NCI-H187 (cell line): ENCODE measurements at regions not wholly inside any gene's neighbourhood (a gene's known extent, or its start where the extent isn't known, plus 50 kb on each side); places are given as distances from the start of the nearest gene placed in this dataset.
"Not testable (repeated sequence)": the region's sequence is repeated elsewhere in the genome, so short reads cannot be mapped to it uniquely, and the experiment has no call there.

Experiments used
- DNase-seq, 2 experiments: peaks; one replicate each; lab custom pipeline; 2025; lab: John Stamatoyannopoulos, UW

- no peak for DNase-seq
These were observed 322.4 kb downstream of the TFAP2B start for GRCh38 chr6:51141080-51141479.

- DNase-seq: no peak
These were observed 329.1 kb downstream of the TFAP2B start for GRCh38 chr6:51147756-51148155.

- DNase-seq: no peak
These were observed 333.9 kb downstream of the TFAP2B start for GRCh38 chr6:51152594-51152993.

GRCh38 chr6:51153109-51153508 lies 334.4 kb downstream of the TFAP2B start:
- DNase-seq: no peak

GRCh38 chr6:51154925-51155324 lies 336.3 kb downstream of the TFAP2B start:
- DNase-seq: not testable (repeated sequence)

GRCh38 chr6:51159260-51159659 lies 340.6 kb downstream of the TFAP2B start:
- not testable (repeated sequence) for DNase-seq

GRCh38 chr6:51161752-51162151 lies 343.1 kb downstream of the TFAP2B start:
- DNase-seq: no peak

GRCh38 chr6:51163843-51164529 lies 345.3 kb downstream of the TFAP2B start:
- DNase-seq: no peak

GRCh38 chr6:51166914-51167313 lies 348.2 kb downstream of the TFAP2B start:
- no peak for DNase-seq

GRCh38 chr6:51167468-51167867 lies 348.8 kb downstream of the TFAP2B start:
- DNase-seq: no peak

- DNase-seq: no peak
These were observed 364.2 kb downstream of the TFAP2B start for GRCh38 chr6:51182827-51183226.

GRCh38 chr6:51184046-51184445 lies 365.4 kb downstream of the TFAP2B start:
- no peak for DNase-seq

GRCh38 chr6:51193163-51193562 lies 374.5 kb downstream of the TFAP2B start:
- not testable (repeated sequence) for DNase-seq

GRCh38 chr6:51199105-51199552 lies 380.5 kb downstream of the TFAP2B start:
- DNase-seq: no peak

- DNase-seq: no peak
These were observed 381.1 kb downstream of the TFAP2B start for GRCh38 chr6:51199733-51200260.

GRCh38 chr6:51200676-51201075 lies 382.0 kb downstream of the TFAP2B start:
- no peak for DNase-seq

GRCh38 chr6:51202653-51203052 lies 384.0 kb downstream of the TFAP2B start:
- DNase-seq: not testable (repeated sequence)

- DNase-seq: no peak
These were observed 384.8 kb downstream of the TFAP2B start for GRCh38 chr6:51203504-51203903.

GRCh38 chr6:51206686-51207085 lies 388.0 kb downstream of the TFAP2B start:
- DNase-seq: not testable (repeated sequence)

- no peak for DNase-seq
These were observed 391.0 kb downstream of the TFAP2B start for GRCh38 chr6:51209651-51210050.

- no peak for DNase-seq
These were observed 395.1 kb downstream of the TFAP2B start for GRCh38 chr6:51213811-51214210.

- no peak for DNase-seq
These were observed 395.8 kb downstream of the TFAP2B start for GRCh38 chr6:51214442-51214841.

GRCh38 chr6:51218181-51218580 lies 399.5 kb downstream of the TFAP2B start:
- no peak for DNase-seq
